SU-DHL-6 (cell line): ENCODE measurements at regions not wholly inside any gene's neighbourhood (a gene's known extent, or its start where the extent isn't known, plus 50 kb on each side); places are given as distances from the start of the nearest gene placed in this dataset.

ENCODE experiments used
- EZH2phosphoT487 ChIP-seq: fragments of 200-600 bp; sonication (generic), shearing (Covaris generic); conservative IDR thresholded peaks from 2 replicates; pipeline ENCODE4 v1.6.1; 2018; ENCODE audit warnings: mild to moderate bottlenecking, antibody characterized with exemption, low read length, moderate library complexity, mixed read lengths
- TF ChIP-seq, protein P1 (sequence below): fragments of 200-600 bp; sonication (generic); IDR thresholded peaks from one replicate; pipeline ENCODE4 v1.5.1; 2017; ENCODE audit warnings: antibody characterized with exemption, mild to moderate bottlenecking, low read length, moderate library complexity; ENCODE audit not compliant: insufficient read depth, poor library complexity, severe bottlenecking

- TF ChIP-seq, protein P1, sequence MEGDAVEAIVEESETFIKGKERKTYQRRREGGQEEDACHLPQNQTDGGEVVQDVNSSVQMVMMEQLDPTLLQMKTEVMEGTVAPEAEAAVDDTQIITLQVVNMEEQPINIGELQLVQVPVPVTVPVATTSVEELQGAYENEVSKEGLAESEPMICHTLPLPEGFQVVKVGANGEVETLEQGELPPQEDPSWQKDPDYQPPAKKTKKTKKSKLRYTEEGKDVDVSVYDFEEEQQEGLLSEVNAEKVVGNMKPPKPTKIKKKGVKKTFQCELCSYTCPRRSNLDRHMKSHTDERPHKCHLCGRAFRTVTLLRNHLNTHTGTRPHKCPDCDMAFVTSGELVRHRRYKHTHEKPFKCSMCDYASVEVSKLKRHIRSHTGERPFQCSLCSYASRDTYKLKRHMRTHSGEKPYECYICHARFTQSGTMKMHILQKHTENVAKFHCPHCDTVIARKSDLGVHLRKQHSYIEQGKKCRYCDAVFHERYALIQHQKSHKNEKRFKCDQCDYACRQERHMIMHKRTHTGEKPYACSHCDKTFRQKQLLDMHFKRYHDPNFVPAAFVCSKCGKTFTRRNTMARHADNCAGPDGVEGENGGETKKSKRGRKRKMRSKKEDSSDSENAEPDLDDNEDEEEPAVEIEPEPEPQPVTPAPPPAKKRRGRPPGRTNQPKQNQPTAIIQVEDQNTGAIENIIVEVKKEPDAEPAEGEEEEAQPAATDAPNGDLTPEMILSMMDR: no peak
- no peak for TF ChIP-seq EZH2phosphoT487
These were observed 76.0 kb upstream of the RGPD5 start for GRCh38 chr2:109718139-109718538.
